ENCODE measurements at regions not wholly inside any gene's neighbourhood (a gene's known extent, or its start where the extent isn't known, plus 50 kb on each side); places are given as distances from the start of the nearest gene placed in this dataset.

DNA sequence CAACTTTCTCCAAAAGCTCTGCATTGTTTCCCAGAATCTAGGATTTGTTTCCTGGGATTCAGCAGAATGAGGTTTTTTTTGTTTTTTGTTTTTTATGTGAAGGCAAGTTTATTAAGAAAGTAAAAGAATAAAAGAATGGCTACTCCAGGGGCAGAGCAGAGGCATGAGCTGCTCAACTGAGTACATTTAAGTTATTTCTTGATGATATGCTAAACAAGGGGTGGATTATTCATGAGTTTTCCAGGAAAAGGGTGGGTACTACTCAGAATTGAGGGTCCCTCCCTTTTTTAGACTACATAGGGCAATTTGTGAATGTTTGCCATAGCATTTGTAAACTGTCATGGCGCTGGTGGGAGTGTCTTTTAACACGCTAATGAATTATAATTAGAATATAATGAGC is 292.5 kb upstream of the SGK1 start:
- no peak overlapping the region for H3K4me3 Mint-ChIP-seq
- no peaks in the 10 kb centered on the region for H3K27me3 Mint-ChIP-seq (ENCODE audit: insufficient read depth)
- H3K9me3 Mint-ChIP-seq = no peaks in the 10 kb centered on the region
- no peaks in the 10 kb centered on the region for H3K36me3 Mint-ChIP-seq (ENCODE audit: low read depth)
- TF ChIP-seq CTCF (IDR thresholded peaks at IDR 0.05) = no peak
- H3K27ac Mint-ChIP-seq = no peak overlapping the region
- DNase-seq = no peak
- peaks cover 17% of the 10 kb centered on the region for H3K4me1 Mint-ChIP-seq (ENCODE audit: low read depth)

DNA sequence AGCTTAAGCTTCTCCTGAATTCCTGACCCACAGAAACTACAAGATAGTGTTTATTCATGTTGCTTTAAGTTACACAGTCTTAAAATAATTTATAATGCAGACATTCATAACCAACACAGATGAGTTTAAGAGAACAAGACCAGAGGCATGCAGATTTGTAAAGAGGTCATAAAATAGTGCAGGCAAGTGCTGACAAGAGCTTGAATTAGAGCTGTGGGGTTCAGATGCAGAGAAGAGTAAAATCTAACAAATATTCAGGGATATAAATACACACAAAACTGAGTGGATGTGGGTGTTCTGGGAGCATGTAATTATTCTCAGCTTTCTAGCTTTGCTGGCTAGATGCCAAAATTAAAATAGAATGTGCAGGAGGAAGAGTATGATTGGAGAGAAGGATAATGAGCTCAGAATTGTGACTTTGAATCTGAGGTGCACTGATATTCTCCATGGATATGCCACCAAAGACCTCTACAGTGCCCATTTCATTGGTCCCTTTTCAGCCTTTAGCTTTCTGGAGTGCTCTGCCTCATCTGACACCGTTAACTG is 291.9 kb upstream of the SGK1 start:
- no peak overlapping the region for H3K27ac Mint-ChIP-seq
- no peak overlapping the region for H3K4me3 Mint-ChIP-seq
- peaks cover 3% of the 10 kb centered on the region; the same call in 1 of the 2 replicates for H3K9me3 Mint-ChIP-seq
- no peak for TF ChIP-seq CTCF (IDR thresholded peaks at IDR 0.05)
- peaks cover 2% of the 10 kb centered on the region; the same call in 1 of the 2 replicates for H3K36me3 Mint-ChIP-seq (ENCODE audit: low read depth)
- H3K27me3 Mint-ChIP-seq (ENCODE audit: insufficient read depth) = peaks cover 1% of the 10 kb centered on the region; the same call in 1 of the 2 replicates
- no peak for DNase-seq
- peaks cover 12% of the 10 kb centered on the region for H3K4me1 Mint-ChIP-seq (ENCODE audit: low read depth)

DNA sequence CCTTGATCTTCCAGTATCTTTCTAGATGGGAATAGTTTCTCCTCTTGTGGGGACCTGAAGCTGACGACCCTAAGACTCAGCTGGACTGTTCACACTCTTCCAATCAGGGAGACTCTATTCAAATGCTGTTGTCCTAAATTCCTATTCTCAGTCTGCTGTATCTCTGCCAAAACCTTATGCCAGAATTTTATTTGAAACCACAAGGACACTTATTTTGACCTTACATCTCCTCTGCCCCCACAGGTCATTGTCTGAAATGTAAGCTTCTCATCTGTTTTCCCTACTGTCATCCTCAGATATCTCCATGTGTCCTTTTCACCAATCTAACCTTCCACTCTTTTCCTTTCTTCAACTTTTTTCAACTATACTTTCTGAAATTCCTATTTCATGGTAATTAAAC is 289.5 kb upstream of the SGK1 start:
- TF ChIP-seq CTCF (IDR thresholded peaks at IDR 0.05) = no peak
- H3K9me3 Mint-ChIP-seq = peaks cover 5% of the 10 kb centered on the region; the same call in 1 of the 2 replicates
- DNase-seq = no peak
- no peak overlapping the region for H3K4me3 Mint-ChIP-seq
- H3K27me3 Mint-ChIP-seq (ENCODE audit: insufficient read depth) = peaks cover 1% of the 10 kb centered on the region; the same call in 1 of the 2 replicates
- H3K27ac Mint-ChIP-seq = no peak overlapping the region
- H3K36me3 Mint-ChIP-seq (ENCODE audit: low read depth) = peaks cover 5% of the 10 kb centered on the region; the same call in 1 of the 2 replicates
- peaks cover 8% of the 10 kb centered on the region for H3K4me1 Mint-ChIP-seq (ENCODE audit: low read depth)

GRCh38 chr6:134605034-134605433 is 287.1 kb upstream of the SGK1 start:
- Mint-ChIP-seq H3K9me3 (peaks cover 17% of the 10 kb centered on the region), H3K4me3 (no peak overlapping the region), H3K27me3 (ENCODE audit: insufficient read depth) (peaks cover 1% of the 10 kb centered on the region; the same call in 1 of the 2 replicates), H3K4me1 (ENCODE audit: low read depth) (no peaks in the 10 kb centered on the region), H3K36me3 (ENCODE audit: low read depth) (peaks cover 17% of the 10 kb centered on the region), H3K27ac (no peak overlapping the region)
- TF ChIP-seq CTCF (IDR thresholded peaks at IDR 0.05) = no peak
- no peak for DNase-seq

DNA sequence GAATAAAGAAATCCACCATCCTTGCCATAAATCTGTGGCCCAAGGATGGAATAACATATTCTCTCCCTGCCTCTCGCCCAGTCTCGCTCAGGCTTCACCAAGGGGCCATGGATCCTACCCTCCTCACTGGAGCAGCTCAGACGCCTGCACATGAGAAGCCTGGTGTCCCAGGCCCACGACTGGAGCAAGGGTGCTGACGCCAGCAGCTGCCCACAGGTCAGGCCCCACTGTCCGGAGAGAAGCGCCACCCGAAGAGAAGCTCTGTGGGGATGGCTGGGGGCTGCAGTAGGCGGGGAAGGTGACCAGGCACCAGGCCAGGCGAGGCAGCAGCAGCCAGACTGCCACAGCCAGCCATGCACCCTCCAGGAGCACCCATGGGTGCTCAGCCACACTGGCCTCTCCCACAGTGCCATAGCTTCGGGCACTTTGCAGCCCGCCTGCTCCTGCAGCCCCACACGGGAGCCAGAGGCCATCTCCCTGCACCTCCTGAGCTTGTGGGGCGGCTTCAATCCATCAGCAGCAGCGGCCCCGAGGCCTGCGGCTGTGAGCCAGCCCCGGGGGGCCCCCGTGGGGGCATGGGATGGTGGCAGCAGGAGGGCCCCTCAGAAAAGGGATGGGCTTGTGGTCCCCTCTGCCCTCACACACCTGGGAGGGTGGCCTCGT is 286.2 kb upstream of the SGK1 start:
- Mint-ChIP-seq H3K36me3 (ENCODE audit: low read depth) (peaks cover 17% of the 10 kb centered on the region), H3K4me1 (ENCODE audit: low read depth) (no peaks in the 10 kb centered on the region), H3K27me3 (ENCODE audit: insufficient read depth) (peaks cover 1% of the 10 kb centered on the region; the same call in 1 of the 2 replicates), H3K9me3 (peaks cover 17% of the 10 kb centered on the region), H3K27ac (no peak overlapping the region), H3K4me3 (no peak overlapping the region)
- TF ChIP-seq CTCF (IDR thresholded peaks at IDR 0.05) = no peak
- DNase-seq = no peak

Measured in HFFc6 (cell line).